GM10248 (cell line): ENCODE measurements at regions not wholly inside any gene's neighbourhood (a gene's known extent, or its start where the extent isn't known, plus 50 kb on each side); places are given as distances from the start of the nearest gene placed in this dataset.

Experiments
- CTCF ChIA-PET: fragments of 300-600 bp; sonication (Branson Sonifier 250); formaldehyde crosslinking; extraction: SDS; loops from one replicate; lab custom pipeline; 2021; ENCODE audit warnings: antibody characterized with exemption; lab: Yijun Ruan, JAX
- POLR2A ChIA-PET: fragments of 350-650 bp; sonication (Branson Sonifier 250); formaldehyde crosslinking; extraction: SDS; loops from one replicate; lab custom pipeline; 2020; ENCODE audit warnings: antibody characterized with exemption; lab: Yijun Ruan, JAX
- DNase-seq: peaks from one replicate; pipeline ENCODE4 v3.0.0; 2012; ENCODE audit errors: extremely low spot score
- TF ChIP-seq, protein P1 (sequence below): IDR thresholded peaks from 2 replicates; pipeline ENCODE4 v1.5.1; 2012; ENCODE audit warnings: mild to moderate bottlenecking, low read depth; ENCODE audit errors: extremely low read depth, missing control alignments, control extremely low read depth

DNA sequence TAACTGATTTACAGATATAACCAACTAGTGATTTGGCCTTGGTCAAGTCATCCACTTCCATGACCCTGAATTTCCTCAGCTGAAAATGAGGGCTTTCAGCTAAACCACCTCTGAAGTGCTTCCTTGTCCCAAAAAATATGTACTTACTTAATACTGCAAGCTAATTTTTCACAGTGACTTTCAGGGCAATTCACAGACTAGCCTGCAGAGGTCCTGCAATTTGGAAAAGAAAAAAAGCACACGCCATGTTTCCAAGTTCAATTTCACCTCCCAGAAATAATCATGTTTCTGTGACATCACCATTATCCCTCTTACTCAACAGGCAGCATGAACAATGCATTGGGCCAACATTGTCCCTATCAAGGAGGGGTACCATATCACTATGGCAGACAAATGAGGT, 218.2 kb downstream of the SHOX2 start:
- CTCF ChIA-PET, result no interaction called here
- DNase-seq, result no peak
- TF ChIP-seq, protein P1, sequence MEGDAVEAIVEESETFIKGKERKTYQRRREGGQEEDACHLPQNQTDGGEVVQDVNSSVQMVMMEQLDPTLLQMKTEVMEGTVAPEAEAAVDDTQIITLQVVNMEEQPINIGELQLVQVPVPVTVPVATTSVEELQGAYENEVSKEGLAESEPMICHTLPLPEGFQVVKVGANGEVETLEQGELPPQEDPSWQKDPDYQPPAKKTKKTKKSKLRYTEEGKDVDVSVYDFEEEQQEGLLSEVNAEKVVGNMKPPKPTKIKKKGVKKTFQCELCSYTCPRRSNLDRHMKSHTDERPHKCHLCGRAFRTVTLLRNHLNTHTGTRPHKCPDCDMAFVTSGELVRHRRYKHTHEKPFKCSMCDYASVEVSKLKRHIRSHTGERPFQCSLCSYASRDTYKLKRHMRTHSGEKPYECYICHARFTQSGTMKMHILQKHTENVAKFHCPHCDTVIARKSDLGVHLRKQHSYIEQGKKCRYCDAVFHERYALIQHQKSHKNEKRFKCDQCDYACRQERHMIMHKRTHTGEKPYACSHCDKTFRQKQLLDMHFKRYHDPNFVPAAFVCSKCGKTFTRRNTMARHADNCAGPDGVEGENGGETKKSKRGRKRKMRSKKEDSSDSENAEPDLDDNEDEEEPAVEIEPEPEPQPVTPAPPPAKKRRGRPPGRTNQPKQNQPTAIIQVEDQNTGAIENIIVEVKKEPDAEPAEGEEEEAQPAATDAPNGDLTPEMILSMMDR, result no peak
- POLR2A ChIA-PET, result no interaction called here

DNA sequence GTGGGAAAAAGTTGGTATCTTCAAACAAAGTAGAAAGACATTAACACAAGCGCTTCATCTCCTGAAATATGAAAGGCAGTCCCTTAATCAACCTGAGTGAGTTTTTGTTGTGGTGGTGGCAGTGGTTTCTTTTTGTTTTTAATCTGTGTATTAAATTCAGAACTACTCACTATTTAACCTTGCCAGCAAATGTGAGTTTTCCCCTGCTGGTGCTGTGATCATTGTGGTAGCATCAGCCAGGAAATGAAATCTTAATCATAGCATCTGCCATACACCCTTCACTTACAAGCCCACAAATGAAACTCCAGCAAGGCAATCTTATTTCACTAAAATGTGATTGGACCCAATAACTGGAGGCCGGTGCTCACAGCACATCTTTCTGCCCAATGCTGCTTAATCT, 229.7 kb downstream of the SHOX2 start:
- no peak for DNase-seq
- POLR2A ChIA-PET, result no interaction called here
- CTCF ChIA-PET, result interaction anchor here (1.3 kb wide), 1 partner anchor 544 kb away, joined by 3 read pairs; no protein-coding TSS in a partner anchor

DNA sequence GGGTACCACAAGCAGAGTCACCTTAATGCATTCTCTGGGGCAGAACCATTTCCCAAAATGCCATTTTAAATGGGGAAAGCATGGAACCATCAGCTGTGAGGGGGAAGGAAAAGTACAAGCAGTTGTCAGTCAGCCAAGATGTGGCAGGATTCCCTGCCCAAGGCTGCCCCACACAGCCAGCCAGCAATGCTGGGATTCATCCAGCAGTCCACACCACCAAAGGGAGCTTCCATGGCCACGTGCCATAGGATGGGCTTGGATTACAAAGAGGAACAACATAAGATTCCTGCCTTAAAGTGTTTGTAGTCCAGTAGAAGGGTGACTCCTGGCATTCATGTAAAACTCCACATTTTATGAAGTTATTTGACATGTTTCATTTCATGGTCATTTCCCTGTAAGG, 233.3 kb downstream of the SHOX2 start:
- CTCF ChIA-PET, result interaction anchor here (1.5 to 2.6 kb wide), 3 partner anchors 9 to 562 kb away, joined by 3 to 6 read pairs (median 4); no protein-coding TSS in a partner anchor
- POLR2A ChIA-PET, result no interaction called here
- TF ChIP-seq, protein P1, result no peak
- DNase-seq, result no peak

More for the DNA sequence above, 229.7 kb downstream of the SHOX2 start:
- TF ChIP-seq, protein P1, result no peak

DNA sequence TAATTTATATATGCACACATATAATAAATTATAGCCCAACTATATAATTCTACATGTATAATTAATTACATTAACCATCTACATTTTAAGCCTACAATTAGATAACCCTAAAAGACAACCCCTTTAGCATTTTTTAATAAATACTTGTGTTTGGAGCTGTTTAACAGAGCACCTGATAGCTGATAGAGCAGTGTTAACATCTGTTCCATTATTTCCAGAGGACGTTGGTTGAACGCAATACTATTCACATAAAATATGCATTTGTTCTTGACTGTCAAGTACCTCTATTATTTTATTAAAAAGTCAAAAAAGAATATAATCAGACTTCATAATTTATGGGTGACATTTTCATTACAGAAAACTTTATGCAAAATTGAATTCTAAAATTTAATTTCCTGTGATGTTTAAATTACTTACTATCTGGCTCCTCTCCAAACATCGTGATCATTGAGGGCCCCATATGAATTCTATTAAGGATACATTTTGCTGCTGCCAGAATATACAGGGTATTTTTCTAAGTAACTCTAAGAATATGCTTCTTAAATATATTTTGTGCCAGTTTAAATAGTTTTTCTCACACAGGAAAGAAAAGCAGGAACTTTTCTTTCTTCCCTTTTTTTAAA, 234.3 kb downstream of the SHOX2 start:
- ChIA-PET CTCF (no interaction called here), POLR2A (no interaction called here)
- DNase-seq, result no peak
- TF ChIP-seq, protein P1, result no peak

DNA sequence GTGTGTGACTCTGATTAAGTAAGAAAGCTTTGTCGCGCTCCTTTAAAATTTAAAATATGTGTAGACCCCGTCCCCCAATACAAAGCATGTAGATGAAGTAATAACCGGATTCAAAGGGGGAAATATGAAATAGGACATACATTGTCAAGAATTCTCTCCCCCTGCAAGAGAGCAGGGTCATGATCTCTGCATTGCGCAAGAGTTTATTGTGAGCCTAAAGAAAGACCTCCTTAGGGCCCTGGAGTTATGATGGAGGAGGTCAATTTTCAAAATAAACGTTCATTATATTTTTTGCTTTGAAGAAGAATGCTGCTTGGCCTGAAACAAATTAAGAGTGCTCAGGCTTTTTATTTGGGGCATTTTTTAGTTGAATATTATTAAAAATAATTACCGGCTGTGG, 235.0 kb downstream of the SHOX2 start:
- no peak for DNase-seq
- POLR2A ChIA-PET, result no interaction called here
- TF ChIP-seq, protein P1, result no peak
- CTCF ChIA-PET, result interaction anchor here (1.0 kb wide), 1 partner anchor 610 kb away, joined by 3 read pairs; no protein-coding TSS in a partner anchor

DNA sequence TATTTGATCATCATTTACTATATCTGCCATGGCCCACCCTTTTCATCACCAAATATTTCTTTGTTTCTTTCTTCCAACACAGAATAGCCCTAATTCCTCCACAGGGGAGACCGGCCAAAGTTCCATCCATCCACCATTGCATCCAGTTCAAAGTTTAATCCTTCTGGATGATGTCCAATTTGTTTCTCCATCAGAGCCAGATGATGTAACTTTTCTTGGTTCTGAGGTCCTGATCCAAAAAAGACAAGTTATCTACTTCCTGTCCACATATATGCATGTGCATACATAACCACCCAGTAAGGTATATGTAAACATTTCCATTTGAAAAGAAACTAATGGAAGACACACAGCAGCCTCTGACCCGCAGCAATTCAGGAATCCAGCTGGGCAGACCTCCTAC, 237.3 kb downstream of the SHOX2 start:
- DNase-seq, result no peak
- ChIA-PET POLR2A (no interaction called here), CTCF (interaction anchor here (1.6 kb wide), 1 partner anchor 10 kb away, joined by 5 read pairs; no protein-coding TSS in a partner anchor)
- TF ChIP-seq, protein P1, result no peak

DNA sequence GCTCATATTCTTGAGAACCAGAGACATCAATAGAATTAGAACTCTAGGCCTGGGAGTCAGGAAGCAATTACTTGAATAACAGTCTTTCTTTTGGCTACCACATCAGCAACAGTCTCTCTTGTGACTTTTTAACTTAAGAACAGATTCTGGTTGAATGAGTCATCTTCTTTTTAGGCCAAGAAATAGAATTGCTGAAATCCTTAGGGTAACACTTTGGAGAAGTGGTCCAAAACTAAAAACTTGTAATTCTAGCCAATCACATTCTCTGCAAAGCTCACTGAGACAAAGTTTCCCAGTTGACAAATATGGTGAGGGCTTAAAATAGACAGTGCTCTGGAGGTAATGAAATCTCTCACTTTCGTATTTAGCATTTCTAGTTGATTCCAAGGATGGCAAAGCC, 238.0 kb downstream of the SHOX2 start:
- ChIA-PET POLR2A (no interaction called here), CTCF (interaction anchor here (1.6 kb wide), 1 partner anchor 9 kb away, joined by 5 read pairs; no protein-coding TSS in a partner anchor)
- DNase-seq, result no peak
- TF ChIP-seq, protein P1, result no peak
